Iris pigment epithelial cell (primary cell): ENCODE measurements at regions not wholly inside any gene's neighbourhood (a gene's known extent, or its start where the extent isn't known, plus 50 kb on each side); places are given as distances from the start of the nearest gene placed in this dataset.

Source experiments
- DNase-seq: peaks from one replicate; pipeline ENCODE4 v3.0.0-alpha.2; 2011; ENCODE audit warnings: low read depth

DNA sequence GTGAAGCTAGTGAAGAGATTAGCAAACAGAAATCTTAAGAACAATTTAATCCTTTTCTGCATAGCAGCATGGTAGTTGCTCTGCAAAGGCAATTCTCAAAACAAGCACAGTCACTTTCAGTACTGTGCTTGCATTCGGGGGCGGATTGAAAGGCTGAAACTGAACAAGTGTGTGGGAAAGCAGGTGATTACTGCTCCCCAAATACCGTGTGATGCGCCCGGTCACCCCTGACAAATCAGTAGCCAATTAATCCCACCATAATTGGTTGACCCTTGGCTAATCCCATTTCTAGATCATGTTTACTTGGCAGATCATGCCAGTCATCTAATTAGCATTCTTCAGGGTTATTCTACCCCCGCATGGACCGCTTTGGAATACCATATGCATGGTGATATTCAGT, 76.5 kb upstream of the ADRB1 start:
- DNase-seq: no peak

DNA sequence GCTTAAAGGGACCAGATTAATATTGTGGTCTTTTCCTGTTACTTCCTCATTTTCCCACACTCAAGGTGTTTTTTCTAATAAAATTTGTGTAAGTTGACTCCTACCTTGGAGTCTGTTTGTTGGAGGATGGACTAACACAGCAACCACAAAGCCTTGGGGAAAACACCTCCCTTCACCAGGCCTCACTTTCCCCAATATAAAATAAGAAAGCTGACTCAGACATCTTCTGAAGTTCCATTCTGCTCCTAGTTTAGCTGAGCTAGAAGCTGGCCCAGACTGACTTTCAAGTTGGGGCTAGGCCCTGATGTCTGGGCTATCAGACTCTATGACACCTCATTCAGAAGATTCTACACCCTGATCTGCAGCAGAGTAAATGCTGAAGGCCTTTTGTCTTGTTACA, 73.0 kb upstream of the ADRB1 start:
- no peak for DNase-seq

DNA sequence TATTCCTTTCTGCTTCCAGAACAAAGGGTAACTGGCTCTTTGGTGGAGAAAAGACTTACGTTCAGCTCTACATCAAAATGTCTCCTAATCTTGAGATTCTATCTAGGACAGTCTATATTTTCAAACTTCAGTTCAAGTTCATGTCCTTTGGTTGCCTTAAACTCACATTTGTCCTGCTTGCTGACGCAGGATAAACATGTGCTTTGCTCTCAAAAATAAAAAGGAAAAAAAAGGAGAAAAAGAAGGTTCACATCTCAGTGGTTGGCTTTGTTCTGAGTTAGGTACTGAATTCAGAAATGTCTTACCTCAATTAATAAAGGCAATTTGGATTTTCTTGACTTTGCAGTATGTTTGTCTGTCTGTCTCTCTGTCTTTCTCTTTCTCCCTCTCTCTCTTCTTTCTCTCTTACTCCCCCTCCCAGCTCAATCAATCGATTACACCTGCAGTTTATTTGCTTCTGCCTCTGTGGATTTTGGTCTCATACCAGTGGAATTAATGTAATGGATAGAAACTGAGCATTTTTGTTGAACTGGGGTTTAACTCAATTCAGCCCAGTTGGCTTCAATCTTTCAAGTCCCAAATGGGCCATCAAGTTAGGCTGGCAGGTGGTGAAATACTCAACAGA, 72.2 kb upstream of the ADRB1 start:
- no peak for DNase-seq

DNA sequence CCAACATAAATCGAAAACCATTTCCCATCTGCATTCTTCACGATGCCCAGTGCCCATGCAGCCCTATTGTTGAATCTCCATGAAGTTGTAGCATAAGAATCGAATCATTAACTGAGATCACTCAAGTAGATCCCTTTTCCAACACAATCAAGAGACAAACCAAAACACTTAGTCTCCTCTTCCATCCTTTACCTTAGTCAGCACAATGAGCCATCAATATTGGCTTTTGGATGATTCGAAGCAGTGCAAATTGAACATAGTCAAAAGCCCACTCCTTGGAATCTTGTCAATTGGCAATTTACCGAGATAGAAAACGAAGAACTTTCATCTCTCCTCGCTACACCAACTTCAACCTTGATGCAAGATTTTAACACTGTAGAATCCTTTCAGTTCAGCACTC, 66.5 kb upstream of the ADRB1 start:
- no peak for DNase-seq

DNA sequence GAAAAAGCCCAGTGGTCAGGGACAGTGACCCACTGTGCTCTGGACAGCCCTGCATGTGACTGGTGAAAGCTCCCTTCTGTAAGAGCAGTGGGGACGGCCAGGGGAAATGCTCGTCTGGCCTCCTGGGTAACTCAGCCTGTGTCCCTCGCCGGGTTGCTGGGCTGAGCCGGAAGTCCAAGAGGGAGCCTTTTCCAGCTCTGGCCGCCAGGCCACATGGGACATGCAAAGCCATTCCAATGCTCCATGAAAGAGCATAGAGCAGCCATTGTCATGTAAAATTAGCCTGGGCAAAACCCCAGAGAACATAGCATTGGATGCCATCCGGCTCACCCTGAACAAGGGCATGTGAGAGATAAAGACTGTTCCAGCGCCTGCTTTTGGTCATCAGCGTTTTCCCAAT, 64.9 kb upstream of the ADRB1 start:
- DNase-seq: no peak

DNA sequence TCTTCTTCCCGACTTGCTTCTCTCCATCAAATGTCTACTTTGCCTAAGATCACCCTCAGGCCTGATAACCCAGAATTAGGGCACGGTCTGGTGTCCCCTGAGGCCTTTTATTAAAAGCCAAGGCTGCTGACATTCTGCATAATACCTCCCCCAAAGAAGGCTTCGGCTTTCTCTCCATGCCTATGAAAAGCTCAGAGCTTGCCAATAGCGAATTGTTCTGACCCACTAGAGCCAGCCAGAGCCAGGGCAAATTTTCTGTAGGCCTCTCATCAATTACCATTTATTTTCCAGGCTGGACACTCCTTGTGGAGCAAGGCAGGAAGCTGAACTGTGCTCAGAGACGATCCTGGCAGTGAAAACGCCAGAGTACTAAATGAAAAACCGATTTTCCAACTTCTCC, 64.3 kb upstream of the ADRB1 start:
- DNase-seq: no peak

DNA sequence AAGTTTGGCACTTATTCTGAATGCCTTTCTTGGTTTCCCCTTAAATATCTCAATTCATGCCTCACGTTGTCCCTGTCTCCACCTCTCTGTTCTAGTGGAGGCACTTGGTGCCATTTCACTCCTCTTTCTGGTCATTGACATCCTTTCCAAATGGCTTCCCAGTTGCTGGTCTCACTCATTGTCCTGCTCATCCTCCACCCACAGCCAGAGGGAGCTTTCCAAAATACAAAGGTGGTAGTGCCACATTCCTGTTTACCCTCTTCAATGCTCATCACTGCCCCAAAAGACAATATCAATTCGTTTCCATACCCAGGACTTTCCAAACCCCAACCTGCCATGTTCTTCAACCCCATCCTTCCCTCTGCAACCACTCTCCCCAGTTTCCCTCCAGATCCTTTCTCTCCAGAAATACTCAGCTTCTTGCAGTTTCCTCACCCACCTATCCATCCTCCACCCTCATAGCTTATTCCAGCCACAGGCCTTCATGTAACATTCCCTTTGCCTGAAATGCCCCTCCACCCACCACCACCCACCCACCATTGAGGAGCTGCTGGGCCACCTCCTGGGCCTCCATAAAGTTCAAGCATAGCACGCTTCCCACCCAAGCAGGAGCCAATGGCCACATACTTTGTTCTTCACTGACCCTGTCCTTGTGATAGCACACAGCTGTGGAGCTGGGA, 63.1 kb upstream of the ADRB1 start:
- no peak for DNase-seq

DNA sequence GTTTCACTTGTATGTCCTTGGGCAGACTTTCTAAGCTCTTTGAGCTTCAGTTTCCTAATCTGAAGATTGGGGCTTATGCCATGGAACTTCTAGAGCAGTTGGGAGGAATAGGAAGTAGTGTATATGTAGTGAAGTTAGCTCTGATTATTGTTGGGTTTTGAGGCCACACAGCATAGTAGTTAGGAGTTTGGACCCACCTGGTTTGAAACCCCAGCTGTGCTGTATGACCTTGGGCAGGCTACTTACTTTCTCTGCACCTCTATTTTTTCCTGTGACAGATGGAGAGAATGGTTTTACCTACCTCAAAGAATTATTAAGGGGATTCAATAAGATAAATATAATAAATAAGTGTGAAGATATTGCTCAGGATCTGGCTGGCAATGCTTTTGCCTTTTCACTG, 61.4 kb upstream of the ADRB1 start:
- DNase-seq: no peak

DNA sequence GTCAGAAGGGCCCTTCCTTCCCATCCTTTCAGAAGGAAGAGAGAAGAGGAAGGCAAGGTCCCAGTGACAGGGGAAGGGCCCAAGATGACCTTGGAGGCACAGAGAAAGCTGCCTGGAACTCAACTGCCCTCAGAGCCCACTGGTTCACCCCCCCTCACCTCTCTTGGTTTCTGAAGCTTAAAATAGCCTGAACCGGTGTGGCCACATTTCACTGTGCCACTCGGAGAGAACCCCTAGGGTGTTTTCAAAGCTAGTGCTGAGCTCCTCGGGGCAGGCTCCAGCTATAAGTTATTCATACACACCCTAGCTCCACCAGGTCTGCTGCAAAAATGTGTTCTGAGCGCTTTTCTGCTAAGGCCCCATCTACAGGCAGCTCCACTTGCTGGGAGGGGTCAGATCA, 60.9 kb upstream of the ADRB1 start:
- no peak for DNase-seq

DNA sequence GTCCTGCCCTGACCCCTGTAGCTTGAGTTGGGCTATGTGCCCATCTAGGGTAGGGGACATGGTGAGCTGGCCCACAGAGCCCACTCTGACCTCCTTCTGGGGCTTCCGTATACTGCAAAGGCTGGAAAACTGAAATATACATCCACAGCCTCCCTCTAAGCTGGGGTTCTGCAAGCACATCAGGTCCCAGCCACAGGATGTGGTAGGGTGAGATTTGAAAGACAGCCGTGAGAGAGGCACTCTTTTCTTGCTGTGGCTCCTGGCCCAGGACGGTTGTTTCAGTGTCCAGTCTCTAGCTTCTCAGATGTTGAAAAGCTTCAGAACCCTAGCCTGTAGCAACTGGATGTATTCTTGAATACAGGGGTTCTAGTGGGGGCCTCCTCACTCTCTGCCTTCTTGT, 60.1 kb upstream of the ADRB1 start:
- DNase-seq: no peak

DNA sequence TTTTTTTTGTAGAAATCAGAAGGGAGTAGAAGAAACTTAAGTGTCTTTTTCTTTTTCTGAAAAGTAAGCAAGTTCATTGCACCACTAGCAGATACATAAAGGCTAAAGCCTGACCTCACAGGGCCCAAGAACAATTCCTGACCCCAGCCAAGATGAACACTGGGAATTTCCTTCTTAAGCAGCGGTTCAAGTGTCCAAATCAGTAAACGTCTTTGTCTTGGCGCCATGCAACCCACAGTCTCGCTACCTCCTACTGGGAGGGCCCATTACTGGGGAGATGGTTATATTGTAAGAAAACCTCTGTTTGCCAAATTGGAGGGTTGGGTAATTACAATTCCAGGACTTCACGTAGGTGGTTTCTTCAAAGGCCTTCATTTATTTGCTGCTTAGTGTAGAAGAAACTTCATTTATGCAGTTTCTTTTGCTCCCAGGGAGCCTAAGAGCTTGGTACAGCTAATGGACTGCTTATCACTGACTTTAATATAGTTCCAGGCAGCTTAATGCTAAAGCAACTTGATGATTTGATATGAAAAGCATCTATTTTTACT, 58.3 kb upstream of the ADRB1 start:
- DNase-seq: no peak

DNA sequence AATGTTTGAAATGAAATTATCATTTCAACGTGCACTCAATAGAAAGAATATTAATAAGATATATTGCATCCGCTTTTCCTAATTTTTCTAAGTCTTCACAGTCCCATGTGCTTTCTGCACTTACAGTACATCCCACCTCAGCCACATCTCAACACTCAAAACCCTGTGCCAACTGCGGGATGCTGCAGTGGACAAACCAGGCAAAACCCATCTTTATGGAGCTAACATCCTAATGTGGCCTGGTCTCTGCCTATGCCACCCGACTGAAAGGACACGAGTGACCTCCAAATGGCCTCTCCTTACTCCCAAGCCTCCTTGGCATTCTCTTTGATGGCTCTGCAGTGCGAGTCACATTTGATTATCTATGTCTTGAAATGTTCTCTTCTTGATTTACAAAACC, 57.4 kb upstream of the ADRB1 start:
- no peak for DNase-seq

DNA sequence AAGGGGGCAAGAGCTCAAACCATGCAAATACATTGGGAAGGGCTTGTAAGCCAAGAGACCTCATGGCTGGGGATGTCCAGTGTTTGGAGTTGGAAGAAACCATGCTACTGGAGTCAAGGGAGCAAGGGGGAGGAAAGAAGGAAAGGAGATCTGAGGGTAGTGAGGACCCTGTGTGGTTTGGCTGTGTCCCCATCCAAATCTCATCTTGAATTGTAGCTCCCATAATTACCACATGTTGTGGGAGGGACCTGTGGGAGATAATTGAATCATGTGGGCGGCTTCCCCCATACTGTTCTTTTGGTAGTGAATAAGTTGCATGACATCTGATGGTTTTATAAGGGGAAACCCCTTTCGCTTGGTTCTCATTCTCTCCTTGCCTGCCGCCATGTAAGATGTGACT, 56.5 kb upstream of the ADRB1 start:
- no peak for DNase-seq

DNA sequence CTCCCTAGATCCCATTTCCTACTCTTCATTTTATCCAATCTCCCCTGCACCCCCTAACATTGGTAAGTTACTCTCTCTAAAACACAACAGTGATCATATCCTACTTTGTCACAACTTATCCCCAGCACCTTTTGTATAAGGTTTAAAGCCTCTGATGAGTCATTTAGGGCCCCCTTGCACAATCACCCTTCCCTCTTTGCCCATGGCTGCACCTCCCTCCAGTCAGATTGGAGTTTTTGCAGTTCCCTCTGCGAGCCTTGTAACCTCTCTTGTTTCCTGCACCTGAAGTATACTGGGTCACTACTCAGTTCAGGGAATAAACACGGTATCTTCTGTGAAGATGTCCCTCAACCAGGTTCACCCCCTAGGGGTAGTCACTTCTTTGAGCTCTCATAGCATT, 55.9 kb upstream of the ADRB1 start:
- no peak for DNase-seq

DNA sequence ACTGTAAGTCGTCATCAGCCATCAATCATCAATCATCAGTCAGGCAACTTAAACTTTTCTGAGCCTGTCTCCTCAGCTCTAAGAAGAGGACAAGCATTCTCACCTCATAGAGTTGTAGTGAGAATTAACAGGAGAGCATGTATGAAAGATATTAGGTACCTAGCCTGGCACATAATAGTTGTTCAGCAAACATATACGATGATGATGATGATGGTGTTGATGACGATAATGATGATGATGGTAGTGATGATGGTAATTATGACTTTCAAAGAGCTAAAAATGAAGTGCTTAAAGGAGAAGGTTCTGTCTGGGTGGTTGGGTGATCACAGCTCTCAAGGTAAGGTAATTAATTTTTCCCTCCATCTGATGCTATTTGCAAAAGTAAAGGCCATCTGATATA, 55.1 kb upstream of the ADRB1 start:
- DNase-seq: no peak

DNA sequence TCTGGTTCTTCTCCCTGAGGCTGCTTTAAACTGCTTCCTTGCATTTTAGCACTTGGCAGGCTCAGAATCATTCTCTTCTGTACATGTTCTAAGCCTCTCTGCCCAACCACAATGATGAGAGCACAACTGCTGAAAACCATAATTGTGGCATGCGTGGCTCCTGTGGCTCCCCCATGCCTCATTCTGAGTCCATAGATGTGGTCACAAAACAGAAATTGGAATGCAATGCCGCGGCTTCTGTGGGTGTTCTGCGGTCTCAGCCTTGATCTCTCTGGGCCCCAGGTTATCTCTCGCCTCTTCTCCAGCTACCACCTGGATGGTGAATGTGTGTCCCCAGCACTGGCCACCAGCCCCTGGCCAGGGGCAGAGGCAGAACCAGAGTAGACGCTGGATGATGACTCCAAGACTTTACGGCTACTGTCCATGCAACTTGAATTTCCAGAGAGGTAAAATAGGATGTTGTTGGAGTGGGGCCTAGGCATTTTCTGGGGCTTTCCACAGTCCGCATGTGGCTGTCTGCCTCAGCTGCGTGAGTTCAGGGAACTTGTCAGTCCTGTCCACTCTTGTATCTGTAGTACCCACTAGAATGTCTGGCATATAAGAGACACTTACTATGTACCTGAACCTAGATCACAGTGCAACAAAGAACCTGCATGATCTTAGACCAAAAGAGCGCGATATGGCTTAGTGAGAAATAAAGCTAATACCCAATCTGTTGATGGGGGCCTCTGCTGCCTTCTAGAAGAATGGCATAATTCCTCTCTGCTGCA, 52.4 kb upstream of the ADRB1 start:
- peak; percentile 6 for DNase-seq

DNA sequence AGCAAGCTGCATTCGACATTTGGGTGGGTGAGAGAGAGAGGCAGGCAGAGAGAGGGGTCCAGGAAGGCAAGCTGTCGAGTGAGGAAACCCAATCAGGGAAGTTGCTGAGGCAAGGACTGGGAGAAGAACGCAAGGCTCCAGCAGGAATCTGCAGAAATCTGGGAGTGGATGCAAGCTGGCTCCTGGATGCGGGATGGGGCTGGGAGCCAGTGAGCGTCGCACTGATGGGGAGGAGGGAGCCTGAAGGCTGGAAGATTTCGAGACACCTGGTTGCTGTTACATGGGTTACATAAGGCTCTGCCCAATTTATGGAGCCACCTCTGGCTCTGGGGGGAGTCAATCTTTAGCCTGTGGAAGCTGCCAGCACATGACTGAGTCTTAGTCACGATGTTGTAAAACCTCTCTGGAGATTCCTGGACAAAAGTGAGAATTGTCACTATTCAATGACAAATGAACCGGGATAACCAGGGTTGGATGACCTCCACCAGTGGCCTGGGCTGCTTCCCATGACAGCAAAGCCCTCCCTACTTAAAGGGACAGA, 51.1 kb upstream of the ADRB1 start:
- DNase-seq: no peak

DNA sequence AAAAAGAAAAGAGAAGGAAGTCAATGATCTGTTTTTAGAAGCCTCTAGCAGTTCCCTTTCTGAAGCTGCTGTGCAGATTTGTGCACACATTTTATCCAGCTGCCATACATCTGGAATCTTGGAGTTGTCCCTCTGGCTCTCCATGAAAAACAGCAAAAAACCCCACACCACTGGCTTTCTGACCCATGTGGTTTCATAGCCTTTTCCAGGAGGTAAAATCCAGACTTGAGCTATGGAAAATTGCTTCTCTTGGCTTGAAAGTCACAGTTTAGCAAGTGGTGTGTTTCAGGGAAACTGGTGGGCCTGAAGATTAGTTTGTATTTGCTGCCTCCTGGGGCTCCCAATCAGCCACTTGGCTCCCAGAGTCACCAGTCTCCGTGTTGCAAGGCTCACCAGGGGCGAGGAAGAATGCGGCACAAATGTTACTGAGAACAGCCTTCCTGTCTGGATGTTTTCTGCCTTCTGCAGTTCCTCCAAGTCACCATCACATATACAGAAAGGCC, 50.1 kb upstream of the ADRB1 start:
- no peak for DNase-seq
